ENCODE measurements at regions not wholly inside any gene's neighbourhood (a gene's known extent, or its start where the extent isn't known, plus 50 kb on each side); places are given as distances from the start of the nearest gene placed in this dataset.

- DNase-seq (ENCODE audit: low read depth), result no peak
Observed at GRCh38 chr9:90538566-90538965, 104.1 kb downstream of the DIRAS2 start.

- no peak for DNase-seq (ENCODE audit: low read depth)
Observed at GRCh38 chr9:90539286-90539685, 103.3 kb downstream of the DIRAS2 start.

GRCh38 chr9:90540734-90541133 is 101.9 kb downstream of the DIRAS2 start:
- DNase-seq (ENCODE audit: low read depth), result no peak

GRCh38 chr9:90544488-90544887 is 98.1 kb downstream of the DIRAS2 start:
- DNase-seq (ENCODE audit: low read depth), result no peak

- DNase-seq (ENCODE audit: low read depth), result peak; percentile 87
Observed at GRCh38 chr9:90546200-90546599, 96.4 kb downstream of the DIRAS2 start.

- DNase-seq (ENCODE audit: low read depth), result no peak
Observed at GRCh38 chr9:90547896-90548295, 94.7 kb downstream of the DIRAS2 start.

GRCh38 chr9:90552317-90552716 is 90.3 kb downstream of the DIRAS2 start:
- no peak for DNase-seq (ENCODE audit: low read depth)

- no peak for DNase-seq (ENCODE audit: low read depth)
Observed at GRCh38 chr9:90555351-90556057, 87.1 kb downstream of the DIRAS2 start.

- DNase-seq (ENCODE audit: low read depth), result no peak
Observed at GRCh38 chr9:90556897-90557675, 85.5 kb downstream of the DIRAS2 start.

GRCh38 chr9:90559075-90560073 is 83.2 kb downstream of the DIRAS2 start:
- DNase-seq (ENCODE audit: low read depth), result no peak
